Stimulated activated memory B cell treated with anti-CD40 and anti-IgM and Interleukin-4, amounts not matched to agents 10 μg/mL and 1 μg/mL and 100 μg/mL, for 72 hours (primary cell): ENCODE measurements at regions not wholly inside any gene's neighbourhood (a gene's known extent, or its start where the extent isn't known, plus 50 kb on each side); places are given as distances from the start of the nearest gene placed in this dataset.
"Not testable (repeated sequence)": the region's sequence is repeated elsewhere in the genome, so short reads cannot be mapped to it uniquely, and the experiment has no call there.

Experiments used
- ATAC-seq: fragments of 150-1000 bp; cut with Tn5 transposase; 2 replicates; pipeline ENCODE4 v1.10.0; 2021
- H3K27ac Mint-ChIP-seq: one replicate; pipeline ENCODE4 v1.8.0; 2022; ENCODE audit warnings: mild to moderate bottlenecking, mixed read lengths
- H3K27me3 Mint-ChIP-seq: one replicate; pipeline ENCODE4 v1.8.0; 2022; ENCODE audit warnings: mixed read lengths
- H3K36me3 Mint-ChIP-seq: one replicate; pipeline ENCODE4 v1.8.0; 2022; ENCODE audit warnings: mixed read lengths
- H3K4me1 Mint-ChIP-seq: one replicate; pipeline ENCODE4 v1.8.0; 2022; ENCODE audit warnings: mixed read lengths
- H3K4me3 Mint-ChIP-seq: one replicate; pipeline ENCODE4 v1.8.0; 2022; ENCODE audit warnings: mild to moderate bottlenecking, moderate library complexity, mixed read lengths
- H3K9me3 Mint-ChIP-seq: one replicate; pipeline ENCODE4 v1.8.0; 2022; ENCODE audit warnings: mixed read lengths

DNA sequence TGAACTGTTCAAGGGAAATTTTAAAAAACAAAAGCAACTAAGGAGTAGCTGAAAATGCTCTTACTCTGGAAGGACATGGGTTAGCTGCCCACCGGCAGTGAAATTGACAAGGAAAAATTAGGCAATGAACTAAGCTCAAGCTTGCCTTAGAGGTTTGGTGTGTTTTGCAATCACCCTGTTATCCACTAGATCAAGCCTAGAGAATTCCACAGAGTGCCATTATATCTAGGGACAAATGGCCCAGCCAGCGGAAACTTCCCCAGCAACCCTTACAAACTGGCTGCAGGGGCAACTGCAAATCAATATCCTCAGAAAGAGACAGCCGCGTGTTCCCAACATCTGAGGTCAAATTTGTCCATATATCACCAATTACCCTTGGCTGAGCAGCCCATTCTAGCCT, 258.2 kb downstream of the SP3 start:
- Mint-ChIP-seq H3K27me3 (peaks cover 10% of the 10 kb centered on the region), H3K36me3 (no peaks in the 10 kb centered on the region), H3K27ac (no peak overlapping the region), H3K4me1 (no peaks in the 10 kb centered on the region), H3K4me3 (no peak overlapping the region), H3K9me3 (no peaks in the 10 kb centered on the region)
- no peak for ATAC-seq

DNA sequence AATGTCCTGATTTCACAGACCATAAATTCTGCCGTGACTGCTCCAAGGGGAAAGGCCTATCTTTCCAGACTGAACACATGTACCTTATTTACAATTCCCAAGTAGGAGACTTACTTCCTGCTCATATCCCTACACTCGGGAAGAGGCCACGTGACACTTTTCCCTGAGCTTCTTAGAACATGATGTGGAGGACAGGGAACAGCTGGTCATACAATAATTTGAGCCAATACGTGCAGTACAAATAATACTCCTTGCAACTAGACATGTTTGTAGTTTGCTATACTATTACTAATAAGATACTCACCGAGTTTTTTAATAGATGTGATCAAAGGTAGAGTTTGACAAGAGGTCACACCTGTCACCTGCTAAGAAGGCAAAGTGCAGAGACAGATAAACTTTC, 256.4 kb downstream of the SP3 start:
- no peaks in the 10 kb centered on the region for H3K36me3 Mint-ChIP-seq
- no peaks in the 10 kb centered on the region for H3K9me3 Mint-ChIP-seq
- no peaks in the 10 kb centered on the region for H3K4me1 Mint-ChIP-seq
- H3K4me3 Mint-ChIP-seq: no peak overlapping the region
- H3K27me3 Mint-ChIP-seq: peaks cover 10% of the 10 kb centered on the region
- ATAC-seq: no peak
- H3K27ac Mint-ChIP-seq: no peak overlapping the region

DNA sequence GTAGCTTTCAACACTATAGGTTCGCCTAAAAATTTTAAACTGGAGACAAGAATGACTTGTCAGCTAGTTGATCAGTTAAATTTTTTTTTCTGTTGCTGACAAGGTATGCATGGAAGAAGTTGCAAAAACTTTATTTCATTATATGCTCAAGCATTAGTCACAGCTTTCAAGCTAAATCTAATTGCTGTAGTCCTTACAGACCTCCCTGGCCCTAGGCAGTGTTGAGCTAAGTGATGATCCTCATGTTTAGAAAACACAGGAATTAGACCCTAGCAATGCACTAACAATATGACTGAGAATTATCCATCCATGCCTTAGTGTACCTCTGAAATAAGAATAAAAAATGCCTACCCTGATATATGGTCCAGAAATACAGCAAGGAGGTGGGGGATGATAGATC, 253.4 kb downstream of the SP3 start:
- Mint-ChIP-seq H3K4me3 (no peak overlapping the region), H3K4me1 (no peaks in the 10 kb centered on the region), H3K27ac (no peak overlapping the region), H3K36me3 (no peaks in the 10 kb centered on the region), H3K27me3 (peaks cover 9% of the 10 kb centered on the region), H3K9me3 (no peaks in the 10 kb centered on the region)
- ATAC-seq: no peak

DNA sequence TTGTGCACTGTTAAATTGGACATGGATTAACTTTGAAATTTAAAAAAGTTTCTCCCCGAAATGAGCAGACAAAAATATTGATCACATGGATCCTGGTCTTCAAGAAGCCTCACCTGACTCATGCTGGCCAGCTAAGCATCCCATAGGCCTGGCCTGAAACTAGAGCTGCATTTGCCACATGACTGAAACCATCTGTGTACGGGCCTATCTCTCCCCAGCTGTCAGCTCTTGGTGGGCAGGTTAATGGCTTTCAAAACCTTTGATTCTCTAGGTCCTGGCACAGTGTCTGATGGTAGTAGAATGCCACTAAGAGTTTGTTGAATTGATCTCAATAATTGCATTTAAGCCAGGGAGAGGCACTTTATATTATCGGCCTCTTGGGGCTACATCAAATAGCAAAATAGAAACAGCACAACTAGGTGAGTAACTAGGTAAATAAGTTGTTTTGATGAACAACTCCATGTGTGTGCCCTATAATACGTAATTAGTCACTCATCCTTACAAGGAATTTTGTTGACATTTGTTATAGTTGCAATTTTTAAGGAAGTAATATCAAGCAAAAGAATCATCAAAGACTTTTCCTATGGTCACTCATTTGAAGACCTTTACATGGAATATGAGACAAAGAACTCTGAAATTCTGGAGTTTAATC, 251.1 kb downstream of the SP3 start:
- no peaks in the 10 kb centered on the region for H3K9me3 Mint-ChIP-seq
- ATAC-seq: no peak
- no peak overlapping the region for H3K27ac Mint-ChIP-seq
- peaks cover 31% of the 10 kb centered on the region for H3K27me3 Mint-ChIP-seq
- no peaks in the 10 kb centered on the region for H3K36me3 Mint-ChIP-seq
- no peak overlapping the region for H3K4me3 Mint-ChIP-seq
- no peaks in the 10 kb centered on the region for H3K4me1 Mint-ChIP-seq

DNA sequence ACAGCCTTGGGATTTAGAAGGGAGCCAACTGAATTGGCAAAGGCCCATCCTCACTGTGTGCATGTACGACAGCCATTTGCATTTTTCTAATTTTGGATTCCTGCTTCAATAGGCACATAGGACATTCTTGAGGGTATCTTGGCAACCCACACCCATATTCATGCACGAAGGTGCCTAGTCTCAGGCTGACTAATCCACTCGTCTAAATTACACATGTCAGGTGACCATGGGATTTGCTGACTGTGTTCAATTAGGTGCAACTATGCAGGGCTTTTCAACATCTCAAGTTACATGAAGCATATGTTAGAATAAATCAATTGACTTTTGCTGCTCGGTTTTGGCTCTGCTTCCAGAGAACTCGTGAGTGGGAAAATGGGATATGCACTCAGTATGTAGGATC, 249.7 kb downstream of the SP3 start:
- no peaks in the 10 kb centered on the region for H3K4me1 Mint-ChIP-seq
- ATAC-seq: no peak
- no peaks in the 10 kb centered on the region for H3K36me3 Mint-ChIP-seq
- no peak overlapping the region for H3K4me3 Mint-ChIP-seq
- no peaks in the 10 kb centered on the region for H3K9me3 Mint-ChIP-seq
- peaks cover 35% of the 10 kb centered on the region for H3K27me3 Mint-ChIP-seq
- H3K27ac Mint-ChIP-seq: no peak overlapping the region

DNA sequence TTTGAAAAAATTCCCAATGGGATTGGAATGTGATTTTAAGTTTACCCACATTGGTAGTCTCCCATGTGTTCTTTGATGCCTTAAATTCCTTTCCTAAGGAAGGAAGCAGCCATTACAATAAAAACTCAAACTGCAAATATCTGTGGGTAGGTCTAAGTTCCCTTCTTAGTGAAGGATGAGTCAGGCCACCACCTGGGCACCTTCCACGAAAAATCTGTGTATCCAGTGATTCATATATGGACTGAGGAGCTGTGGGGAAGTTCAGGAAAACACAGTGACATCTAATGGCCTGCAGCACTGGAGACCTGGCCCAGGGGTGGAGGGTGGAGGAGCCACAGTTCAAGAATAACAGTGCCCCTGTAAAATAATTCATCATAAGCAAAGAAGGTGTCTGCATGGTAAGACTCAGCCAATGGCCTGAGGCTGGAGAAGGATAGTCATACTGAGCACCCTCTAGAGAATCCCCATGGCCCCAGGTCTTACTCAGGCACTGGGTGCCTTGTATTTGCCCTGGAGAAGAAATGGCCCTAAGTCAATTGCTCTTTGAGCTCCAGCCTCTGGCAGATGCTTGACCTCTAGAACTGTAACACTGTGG, 248.6 kb downstream of the SP3 start:
- no peak overlapping the region for H3K27ac Mint-ChIP-seq
- no peaks in the 10 kb centered on the region for H3K36me3 Mint-ChIP-seq
- no peak overlapping the region for H3K4me3 Mint-ChIP-seq
- ATAC-seq: no peak
- H3K4me1 Mint-ChIP-seq: no peaks in the 10 kb centered on the region
- no peaks in the 10 kb centered on the region for H3K9me3 Mint-ChIP-seq
- H3K27me3 Mint-ChIP-seq: peaks cover 35% of the 10 kb centered on the region

DNA sequence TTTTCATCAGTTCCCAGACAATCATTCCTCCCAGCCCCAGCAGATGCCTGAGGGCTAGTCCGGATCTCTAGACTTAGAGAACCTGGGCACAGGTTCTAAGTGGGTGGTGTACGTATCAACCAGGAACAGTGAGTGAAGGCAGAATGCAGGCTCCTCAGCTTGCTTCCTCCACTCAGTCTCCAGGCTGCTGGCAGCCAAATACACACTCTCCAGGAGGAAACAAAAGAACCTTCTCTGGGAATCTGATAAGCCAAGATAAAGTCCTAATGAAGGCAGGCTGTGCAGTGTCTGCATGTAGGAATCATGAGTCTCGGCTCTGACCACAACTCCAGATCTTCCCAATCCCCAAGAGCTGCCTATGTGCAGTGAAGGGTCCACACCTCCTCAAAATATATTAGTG, 245.7 kb downstream of the SP3 start:
- H3K9me3 Mint-ChIP-seq: no peaks in the 10 kb centered on the region
- H3K36me3 Mint-ChIP-seq: no peaks in the 10 kb centered on the region
- H3K27me3 Mint-ChIP-seq: peaks cover 35% of the 10 kb centered on the region
- no peak overlapping the region for H3K4me3 Mint-ChIP-seq
- no peaks in the 10 kb centered on the region for H3K4me1 Mint-ChIP-seq
- no peak overlapping the region for H3K27ac Mint-ChIP-seq
- ATAC-seq: no peak

DNA sequence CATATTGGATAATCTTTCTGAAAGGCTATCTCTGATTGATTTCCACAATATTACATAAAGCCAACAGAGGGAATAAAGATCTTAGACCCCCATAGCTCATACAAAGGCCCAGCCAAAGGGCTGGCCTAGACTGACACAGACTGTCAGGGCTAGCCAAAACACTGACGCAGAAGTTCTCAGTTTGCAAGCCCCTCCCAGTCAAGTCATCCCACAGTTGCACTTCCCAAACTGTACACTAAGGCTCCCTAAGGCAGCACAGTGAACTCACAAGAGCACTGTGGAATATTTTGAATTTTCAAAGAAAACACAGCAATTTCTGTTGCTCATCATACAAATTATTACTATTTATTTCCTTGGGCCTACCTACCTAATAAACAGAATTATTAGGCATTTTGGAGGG, 244.9 kb downstream of the SP3 start:
- no peaks in the 10 kb centered on the region for H3K4me1 Mint-ChIP-seq
- no peaks in the 10 kb centered on the region for H3K36me3 Mint-ChIP-seq
- H3K27ac Mint-ChIP-seq: no peak overlapping the region
- no peak for ATAC-seq
- H3K9me3 Mint-ChIP-seq: no peaks in the 10 kb centered on the region
- no peak overlapping the region for H3K4me3 Mint-ChIP-seq
- peaks cover 35% of the 10 kb centered on the region for H3K27me3 Mint-ChIP-seq

DNA sequence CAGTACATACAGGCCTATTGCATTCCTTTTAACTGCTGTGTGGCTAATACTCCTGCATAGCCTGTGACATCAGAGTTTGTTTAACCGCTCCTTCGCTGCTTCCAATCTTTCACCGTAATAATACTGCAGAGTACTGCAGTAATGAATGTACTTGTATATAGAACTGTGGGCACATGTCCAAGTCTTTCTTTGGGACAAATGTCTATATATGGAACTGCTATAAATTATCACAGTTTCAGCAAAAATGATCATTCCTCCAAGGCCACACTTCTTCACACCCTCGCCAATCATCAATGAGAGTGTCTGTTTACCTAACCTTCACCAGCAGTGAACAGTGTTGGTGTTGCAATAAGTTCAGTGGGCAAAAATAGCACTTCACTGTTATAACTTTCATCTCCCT, 230.4 kb downstream of the SP3 start:
- ATAC-seq: no peak
- Mint-ChIP-seq H3K4me3 (no peak overlapping the region), H3K9me3 (peaks cover 10% of the 10 kb centered on the region), H3K4me1 (no peaks in the 10 kb centered on the region), H3K27ac (no peak overlapping the region), H3K36me3 (peaks cover 5% of the 10 kb centered on the region), H3K27me3 (peaks cover 8% of the 10 kb centered on the region)

DNA sequence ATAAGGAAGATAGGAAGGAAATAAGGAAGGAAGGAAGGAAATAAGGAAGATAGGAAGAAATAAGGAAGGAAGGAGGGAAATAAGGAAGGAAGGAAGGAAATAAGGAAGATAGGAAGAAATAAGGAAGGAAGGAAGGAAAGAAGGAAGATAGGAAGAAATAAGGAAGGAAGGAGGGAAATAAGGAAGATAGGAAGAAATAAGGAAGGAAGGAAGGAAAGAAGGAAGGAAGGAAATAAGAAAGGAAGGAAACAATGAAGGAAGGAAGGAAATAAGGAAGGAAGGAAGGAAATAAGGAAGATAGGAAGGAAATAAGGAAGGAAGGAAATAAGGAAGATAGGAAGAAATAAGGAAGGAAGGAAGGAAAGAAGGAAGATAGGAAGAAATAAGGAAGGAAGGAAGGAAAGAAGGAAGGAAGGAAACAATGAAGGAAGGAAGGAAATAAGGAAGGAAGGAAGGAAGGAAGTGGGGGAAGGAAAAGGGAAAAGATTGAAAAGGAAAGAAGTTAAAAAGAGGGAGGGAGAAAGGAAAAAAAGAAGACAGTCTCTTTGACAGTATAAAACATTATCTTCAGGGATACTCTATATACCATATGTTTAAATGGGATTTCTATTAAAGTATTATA, 227.1 kb downstream of the SP3 start:
- H3K27me3 Mint-ChIP-seq: peaks cover 16% of the 10 kb centered on the region
- ATAC-seq, H3K27ac Mint-ChIP-seq: not testable (repeated sequence)

DNA sequence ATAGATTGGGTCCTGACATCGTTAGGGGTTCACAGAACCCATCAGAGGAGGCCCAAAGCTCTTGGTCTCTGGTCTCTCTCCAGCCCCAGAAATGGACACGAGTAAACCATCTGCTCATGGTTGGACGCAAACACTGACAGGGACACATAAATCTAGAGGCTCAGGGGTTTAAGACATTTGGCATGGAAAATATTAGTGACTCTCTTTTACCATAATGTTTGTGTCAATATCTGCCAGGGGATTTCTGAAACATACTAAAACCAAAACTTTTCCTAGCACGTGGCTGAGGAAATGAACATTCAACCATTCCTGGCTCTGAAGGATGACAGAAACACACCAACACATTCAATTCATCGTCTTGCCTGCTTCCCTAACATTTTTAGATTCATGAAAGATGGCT, 226.2 kb downstream of the SP3 start:
- no peak overlapping the region for H3K4me3 Mint-ChIP-seq
- H3K9me3 Mint-ChIP-seq: peaks cover 10% of the 10 kb centered on the region
- no peak for ATAC-seq
- peaks cover 23% of the 10 kb centered on the region for H3K27me3 Mint-ChIP-seq
- H3K27ac Mint-ChIP-seq: no peak overlapping the region
- no peaks in the 10 kb centered on the region for H3K4me1 Mint-ChIP-seq
- H3K36me3 Mint-ChIP-seq: peaks cover 5% of the 10 kb centered on the region

More for the DNA sequence above, 227.1 kb downstream of the SP3 start:
- H3K4me1 Mint-ChIP-seq, H3K4me3 Mint-ChIP-seq, H3K36me3 Mint-ChIP-seq, H3K9me3 Mint-ChIP-seq: not testable (repeated sequence)

DNA sequence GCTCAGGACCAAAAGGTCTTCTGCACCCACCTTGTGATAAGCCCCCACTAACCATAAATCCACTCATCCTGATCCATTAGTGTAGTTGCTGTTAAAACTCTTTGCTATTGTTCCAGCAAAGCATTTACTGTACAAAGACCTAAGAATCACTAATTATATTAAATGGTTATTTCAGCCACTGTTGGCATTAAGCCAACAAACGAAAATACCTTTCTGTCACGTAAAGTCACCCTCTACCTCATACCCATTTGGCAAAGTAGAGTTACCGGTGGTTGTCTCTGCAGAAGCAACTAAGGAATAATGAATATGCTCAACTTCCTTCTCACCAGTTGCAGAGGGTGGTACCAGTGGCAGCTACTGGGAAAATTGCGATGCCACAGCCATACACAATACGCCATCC, 224.5 kb downstream of the SP3 start:
- no peak overlapping the region for H3K27ac Mint-ChIP-seq
- no peak for ATAC-seq
- peaks cover 36% of the 10 kb centered on the region for H3K27me3 Mint-ChIP-seq
- H3K9me3 Mint-ChIP-seq: peaks cover 10% of the 10 kb centered on the region
- no peak overlapping the region for H3K4me3 Mint-ChIP-seq
- H3K36me3 Mint-ChIP-seq: peaks cover 5% of the 10 kb centered on the region
- H3K4me1 Mint-ChIP-seq: no peaks in the 10 kb centered on the region

DNA sequence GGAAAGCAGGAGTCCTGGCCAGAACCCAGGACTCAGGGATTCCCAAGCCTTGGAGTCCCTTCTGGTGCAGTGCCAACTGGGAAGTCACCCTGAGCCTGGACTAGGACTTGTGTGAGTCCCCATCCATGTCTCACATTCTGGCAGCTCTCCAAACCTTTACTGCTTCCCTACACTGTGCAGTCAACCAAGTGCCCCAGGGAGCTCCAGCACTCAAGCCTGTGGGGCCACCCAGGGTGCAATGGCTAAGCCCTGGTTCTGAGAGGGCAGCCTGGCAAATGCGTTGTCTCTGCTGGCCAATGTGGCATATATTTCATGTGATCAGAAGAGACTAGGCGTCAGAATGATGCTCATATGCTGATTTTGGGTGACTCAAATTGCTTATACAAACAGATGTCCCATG, 223.4 kb downstream of the SP3 start:
- H3K27ac Mint-ChIP-seq: no peak overlapping the region
- no peaks in the 10 kb centered on the region for H3K4me1 Mint-ChIP-seq
- peaks cover 10% of the 10 kb centered on the region for H3K9me3 Mint-ChIP-seq
- no peak overlapping the region for H3K4me3 Mint-ChIP-seq
- H3K36me3 Mint-ChIP-seq: peaks cover 5% of the 10 kb centered on the region
- no peak for ATAC-seq
- peaks cover 36% of the 10 kb centered on the region for H3K27me3 Mint-ChIP-seq

DNA sequence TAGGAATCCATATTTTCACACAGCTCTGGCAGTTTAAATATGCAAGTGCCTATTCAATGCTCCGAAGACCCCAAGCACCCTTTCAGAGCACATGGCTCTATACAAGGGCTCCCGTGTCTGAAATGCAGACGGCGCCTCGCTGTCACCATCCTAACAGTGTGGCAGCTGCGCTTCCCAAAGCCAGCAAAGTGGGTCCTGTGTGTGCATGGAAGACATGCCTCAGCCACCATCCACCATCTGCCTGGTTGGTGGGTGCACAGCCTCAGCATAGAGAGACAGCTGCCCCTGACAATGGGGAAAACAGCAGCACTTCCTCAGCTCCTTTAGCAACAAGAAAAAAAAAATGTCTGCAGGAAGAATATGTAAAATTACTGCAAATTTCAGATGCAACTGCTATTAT, 218.1 kb downstream of the SP3 start:
- no peak overlapping the region for H3K4me3 Mint-ChIP-seq
- no peaks in the 10 kb centered on the region for H3K36me3 Mint-ChIP-seq
- H3K9me3 Mint-ChIP-seq: no peaks in the 10 kb centered on the region
- ATAC-seq: no peak
- H3K27ac Mint-ChIP-seq: no peak overlapping the region
- H3K27me3 Mint-ChIP-seq: peaks cover 33% of the 10 kb centered on the region
- H3K4me1 Mint-ChIP-seq: no peaks in the 10 kb centered on the region

DNA sequence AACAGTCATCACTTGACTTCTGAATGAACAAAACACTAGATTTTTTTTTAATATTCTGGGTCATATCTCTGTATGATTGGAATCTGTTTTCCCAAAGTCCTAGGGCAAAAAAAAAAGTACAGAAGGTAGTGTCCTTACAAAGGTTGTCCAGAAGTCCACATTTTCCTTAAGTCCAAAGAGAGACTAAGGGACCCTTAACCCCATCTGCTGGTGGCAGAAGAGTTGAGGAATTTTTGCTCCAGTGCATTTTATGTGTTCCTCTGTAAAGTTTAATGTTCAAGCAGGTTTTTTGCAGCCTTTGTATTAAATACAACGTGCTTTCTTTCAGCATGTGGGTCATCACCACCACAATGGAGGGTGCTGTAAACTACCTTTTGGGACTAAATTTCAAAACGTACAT, 215.9 kb downstream of the SP3 start:
- no peak overlapping the region for H3K27ac Mint-ChIP-seq
- H3K36me3 Mint-ChIP-seq: no peaks in the 10 kb centered on the region
- H3K27me3 Mint-ChIP-seq: peaks cover 10% of the 10 kb centered on the region
- no peaks in the 10 kb centered on the region for H3K4me1 Mint-ChIP-seq
- ATAC-seq: no peak
- no peaks in the 10 kb centered on the region for H3K9me3 Mint-ChIP-seq
- H3K4me3 Mint-ChIP-seq: no peak overlapping the region

DNA sequence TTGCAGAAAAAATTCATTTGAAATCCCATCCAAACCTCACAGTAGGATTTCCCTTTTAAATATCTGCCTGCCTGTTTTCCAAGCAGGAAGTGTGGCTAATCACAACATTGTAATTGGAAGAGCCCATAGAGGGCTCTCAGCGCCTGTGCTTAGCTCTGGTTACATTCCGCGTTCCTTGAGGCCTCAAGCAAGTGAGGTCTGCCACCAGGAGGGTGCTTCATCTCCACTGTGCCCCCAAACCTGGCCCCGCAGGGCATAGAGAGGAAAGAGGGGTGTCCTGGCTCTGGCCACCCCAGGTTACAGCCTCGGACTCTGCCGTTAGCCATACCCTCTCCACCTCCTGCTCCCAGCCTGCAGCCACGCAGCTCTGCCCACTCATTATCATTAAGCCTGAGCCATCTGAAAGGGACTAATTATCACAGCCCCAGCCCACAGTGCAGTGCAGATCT, 214.8 kb downstream of the SP3 start:
- Mint-ChIP-seq H3K27ac (no peak overlapping the region), H3K36me3 (no peaks in the 10 kb centered on the region), H3K4me1 (no peaks in the 10 kb centered on the region), H3K27me3 (no peaks in the 10 kb centered on the region), H3K9me3 (no peaks in the 10 kb centered on the region), H3K4me3 (no peak overlapping the region)
- ATAC-seq: peak; percentile 28
